Fibroblast of pulmonary artery (primary cell): ENCODE measurements at regions not wholly inside any gene's neighbourhood (a gene's known extent, or its start where the extent isn't known, plus 50 kb on each side); places are given as distances from the start of the nearest gene placed in this dataset.

ENCODE experiments used
- DNase-seq: peaks from one replicate; pipeline ENCODE4 v3.0.0-alpha.2; 2010; ENCODE audit warnings: low read depth
- H3K4me3 ChIP-seq: replicated peaks from 2 replicates; pipeline ENCODE4 v1.5.1; 2011; ENCODE audit warnings: low read depth, mild to moderate bottlenecking, control low read depth, low read length, moderate library complexity
- TF ChIP-seq, protein P1 (sequence below): IDR thresholded peaks from 2 replicates; pipeline ENCODE4 v1.5.1; 2011; ENCODE audit warnings: mild to moderate bottlenecking, control low read depth, low read length, inconsistent platforms; ENCODE audit errors: missing control alignments

DNA sequence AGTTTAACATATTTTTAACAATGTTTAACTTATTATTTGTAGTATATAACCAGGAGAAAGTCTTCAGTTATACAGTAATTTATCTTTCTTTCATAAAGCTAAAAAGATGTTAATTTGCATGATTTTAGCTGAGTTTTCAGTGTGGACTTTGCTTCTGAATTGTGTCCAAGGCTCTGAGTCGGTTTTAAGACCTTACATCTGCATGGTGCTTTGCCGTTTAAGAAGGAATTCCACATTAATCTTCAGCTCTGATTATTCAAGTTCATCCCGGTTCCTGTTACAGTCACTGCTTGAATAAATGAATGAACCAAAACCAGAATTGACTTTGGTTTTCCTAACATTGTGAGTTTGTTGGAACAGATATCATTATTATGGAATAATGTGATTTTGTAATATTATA is 419.7 kb upstream of the RGPD4 start:
- no peak overlapping the region for H3K4me3 ChIP-seq
- TF ChIP-seq, protein P1, sequence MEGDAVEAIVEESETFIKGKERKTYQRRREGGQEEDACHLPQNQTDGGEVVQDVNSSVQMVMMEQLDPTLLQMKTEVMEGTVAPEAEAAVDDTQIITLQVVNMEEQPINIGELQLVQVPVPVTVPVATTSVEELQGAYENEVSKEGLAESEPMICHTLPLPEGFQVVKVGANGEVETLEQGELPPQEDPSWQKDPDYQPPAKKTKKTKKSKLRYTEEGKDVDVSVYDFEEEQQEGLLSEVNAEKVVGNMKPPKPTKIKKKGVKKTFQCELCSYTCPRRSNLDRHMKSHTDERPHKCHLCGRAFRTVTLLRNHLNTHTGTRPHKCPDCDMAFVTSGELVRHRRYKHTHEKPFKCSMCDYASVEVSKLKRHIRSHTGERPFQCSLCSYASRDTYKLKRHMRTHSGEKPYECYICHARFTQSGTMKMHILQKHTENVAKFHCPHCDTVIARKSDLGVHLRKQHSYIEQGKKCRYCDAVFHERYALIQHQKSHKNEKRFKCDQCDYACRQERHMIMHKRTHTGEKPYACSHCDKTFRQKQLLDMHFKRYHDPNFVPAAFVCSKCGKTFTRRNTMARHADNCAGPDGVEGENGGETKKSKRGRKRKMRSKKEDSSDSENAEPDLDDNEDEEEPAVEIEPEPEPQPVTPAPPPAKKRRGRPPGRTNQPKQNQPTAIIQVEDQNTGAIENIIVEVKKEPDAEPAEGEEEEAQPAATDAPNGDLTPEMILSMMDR: no peak
- DNase-seq: no peak

DNA sequence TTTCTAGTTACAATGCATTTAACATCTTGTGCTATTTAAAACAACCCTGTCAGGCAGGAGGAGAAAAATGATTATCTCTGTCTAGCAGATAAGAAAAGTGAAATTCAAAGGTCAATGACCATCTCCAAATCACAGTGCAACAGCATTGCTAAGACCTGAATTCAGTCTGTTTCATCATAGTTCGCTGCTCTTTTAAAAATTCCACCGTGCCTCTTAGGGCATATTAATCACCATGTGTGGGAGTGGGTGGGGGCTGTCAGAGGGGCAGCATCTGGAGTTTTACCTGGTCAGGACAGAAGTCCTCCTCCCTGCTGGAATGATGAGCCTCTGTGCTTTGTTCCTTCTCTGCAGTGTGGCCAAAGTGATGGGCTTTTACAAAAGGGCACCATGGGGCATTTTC is 418.7 kb upstream of the RGPD4 start:
- H3K4me3 ChIP-seq: no peak overlapping the region
- TF ChIP-seq, protein P1: no peak
- DNase-seq: no peak

DNA sequence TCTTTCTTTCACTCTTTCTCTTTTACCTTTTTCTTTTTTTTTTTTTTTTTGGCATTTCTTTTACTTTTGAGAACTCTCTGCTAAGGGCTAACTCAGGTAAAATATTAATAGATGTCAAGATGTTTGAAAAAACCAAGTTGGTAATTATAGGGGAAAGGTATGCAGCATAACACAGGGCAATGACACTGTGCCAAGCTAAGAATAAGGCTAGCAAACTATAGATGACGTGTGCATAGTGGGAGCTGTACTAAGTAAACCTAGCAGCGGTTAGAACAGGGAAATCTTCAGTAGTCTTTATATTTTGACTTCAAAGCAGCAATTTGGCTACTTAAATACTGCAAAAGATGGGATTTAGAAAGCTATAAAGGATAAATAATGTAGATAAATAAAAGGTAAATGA is 415.4 kb upstream of the RGPD4 start:
- TF ChIP-seq, protein P1: no peak
- no peak for DNase-seq
- H3K4me3 ChIP-seq: no peak overlapping the region

DNA sequence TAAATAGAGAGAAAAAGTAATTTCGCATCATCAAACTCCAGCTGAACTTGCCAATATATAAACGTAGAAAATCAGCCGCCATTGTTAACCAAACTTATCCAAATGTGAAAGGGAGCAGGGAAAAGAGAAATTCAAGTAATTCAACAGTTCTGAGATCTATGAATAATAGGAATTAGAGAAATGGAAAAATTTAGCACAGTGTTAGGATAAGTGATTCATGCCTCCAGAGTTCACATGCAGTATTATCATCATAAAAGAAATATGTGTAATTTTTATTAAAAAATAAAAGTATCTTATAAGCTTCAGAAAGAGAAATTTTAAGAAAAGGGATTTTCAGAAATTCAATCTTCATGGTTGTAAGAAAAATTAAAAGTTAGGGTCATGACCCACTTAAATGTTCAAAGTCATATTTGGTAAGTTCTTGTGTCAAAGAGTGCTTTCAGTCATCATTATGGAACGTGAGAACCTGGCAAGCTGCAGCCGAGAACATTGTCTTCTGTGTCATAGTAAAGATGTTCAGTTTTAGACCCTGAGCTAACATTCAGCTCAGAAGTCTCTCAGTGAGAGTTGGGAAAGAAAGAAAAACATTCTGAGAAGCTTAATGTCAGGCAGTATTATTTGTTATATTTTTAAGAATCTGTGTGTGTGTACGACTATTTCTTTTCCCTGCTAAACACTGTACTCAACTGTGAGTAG is 414.3 kb upstream of the RGPD4 start:
- TF ChIP-seq, protein P1: no peak
- DNase-seq: peak; percentile 42
- H3K4me3 ChIP-seq: no peak overlapping the region

DNA sequence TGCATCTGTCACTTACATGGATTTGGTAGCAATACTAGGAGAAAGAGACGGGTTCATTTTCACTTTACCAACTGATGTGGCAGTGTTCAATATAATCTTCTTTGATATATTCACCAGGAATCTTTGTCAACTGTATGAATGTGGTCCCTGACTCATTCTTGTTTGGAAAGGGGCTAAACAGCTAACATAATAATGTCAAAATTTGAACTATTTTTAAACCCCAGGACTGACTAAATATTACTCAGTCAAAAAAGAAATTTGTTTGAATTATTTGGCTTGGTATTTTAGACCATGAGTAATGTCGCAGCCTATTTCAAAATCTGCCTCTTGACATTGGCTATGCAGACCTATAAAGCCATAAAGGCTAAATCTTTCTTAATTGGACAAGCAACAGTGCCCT is 413.7 kb upstream of the RGPD4 start:
- DNase-seq: peak; percentile 13
- TF ChIP-seq, protein P1: no peak
- no peak overlapping the region for H3K4me3 ChIP-seq

DNA sequence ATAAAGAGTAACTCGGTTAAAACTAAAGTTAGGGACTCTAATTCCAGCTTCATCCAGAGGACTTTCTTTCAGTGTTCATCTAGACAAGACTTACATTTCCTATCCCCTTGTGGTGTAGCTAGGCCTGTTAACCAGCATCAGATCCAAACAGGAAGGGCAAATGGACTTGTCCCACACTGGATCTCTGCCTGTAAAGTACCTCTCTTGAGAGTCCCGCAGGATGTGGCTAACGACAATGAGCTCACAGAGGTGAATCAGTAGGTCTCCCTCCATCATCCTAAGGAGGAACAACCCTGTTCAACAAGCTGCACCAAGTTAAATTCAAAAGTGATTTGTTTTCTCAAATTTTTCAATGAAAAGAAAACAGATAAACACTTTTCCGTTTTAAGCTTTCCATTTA is 412.3 kb upstream of the RGPD4 start:
- no peak overlapping the region for H3K4me3 ChIP-seq
- TF ChIP-seq, protein P1: no peak
- no peak for DNase-seq

DNA sequence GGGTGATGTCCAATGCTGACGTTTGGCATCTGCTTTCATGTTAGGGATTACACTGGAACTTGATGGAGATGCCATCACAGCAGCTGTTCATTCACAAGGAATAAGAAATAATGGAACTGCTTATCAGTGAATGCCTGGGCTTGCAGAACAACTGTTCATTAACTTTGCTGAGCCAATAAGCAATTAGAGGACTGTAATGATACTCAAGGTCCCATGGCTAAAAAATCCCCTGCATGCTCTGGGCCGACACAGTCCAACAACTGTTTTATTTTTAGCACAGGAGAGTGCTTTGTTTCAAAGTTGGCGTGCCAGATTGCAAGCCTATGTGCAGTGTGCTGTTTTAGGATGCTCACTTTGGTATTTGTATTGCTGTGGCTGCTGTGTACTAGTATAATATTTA is 408.0 kb upstream of the RGPD4 start:
- TF ChIP-seq, protein P1: no peak
- DNase-seq: no peak
- no peak overlapping the region for H3K4me3 ChIP-seq
